Right lobe of liver (tissue), 6 donors: ENCODE measurements at regions not wholly inside any gene's neighbourhood (a gene's known extent, or its start where the extent isn't known, plus 50 kb on each side); places are given as distances from the start of the nearest gene placed in this dataset.

ENCODE experiments used
- ATAC-seq, 4 donors: fragments of 200-7000 bp; cut with Tn5 transposase; one replicate each; pipeline ENCODE4 v1.9.1; 2020; ENCODE audit warnings: mild to moderate bottlenecking in 4 of 4, moderate library complexity in 4 of 4
- DNase-seq, 3 donors: peaks; one replicate each; pipeline ENCODE4 v3.0.0-alpha.2; 2020
- H3K27ac ChIP-seq, 3 donors: fragments of 200-600 bp; one replicate each; pipeline ENCODE4 v1.8.0; 2022
- H3K27me3 ChIP-seq, 2 donors: fragments of 200-600 bp; one replicate each; pipeline ENCODE4 v1.8.0; 2022
- H3K36me3 ChIP-seq, 4 donors: fragments of 200-600 bp; sonication (generic) in 1 of 4; one replicate each; pipeline versions ENCODE4 v1.5.1 to v1.8.0; 2017 to 2022; ENCODE audit warnings: control low read depth in 1 of 4
- H3K4me1 ChIP-seq, 4 donors: fragments of 200-600 bp; sonication (generic) in 1 of 4; one replicate each; pipeline versions ENCODE4 v1.5.1 to v1.8.0; 2017 to 2022; ENCODE audit warnings: control low read depth in 1 of 4
- H3K4me3 ChIP-seq, 3 donors: fragments of 200-600 bp; one replicate each; pipeline ENCODE4 v1.8.0; 2022
- H3K9me3 ChIP-seq, 4 donors: fragments of 200-600 bp; sonication (generic) in 1 of 4; one replicate each; pipeline versions ENCODE4 v1.5.1 to v1.8.0; 2017 to 2022; ENCODE audit warnings: control low read depth in 1 of 4
- POLR2A ChIP-seq: fragments of 450-650 bp; IDR thresholded peaks from one replicate; pipeline ENCODE4 v1.6.1; 2017; ENCODE audit warnings: antibody characterized with exemption, mild to moderate bottlenecking
- WGBS: methylation state at CpG from one replicate; pipeline ENCODE4 v1.1.6; 2018; ENCODE audit warnings: low coverage, low lambda C conversion rate; ENCODE audit not compliant: insufficient coverage; ENCODE audit errors: missing lambda C conversion rate; 5-methylcytosine and 5-hydroxymethylcytosine counted together
- intact Hi-C, 2 donors: fragments of 100-400 bp; cut with DNase I; formaldehyde crosslinking; loops; one replicate each; pipeline versions ENCODE4 v1.11.2 to v1.14.1; 2022
- TF ChIP-seq, protein P1 (sequence below), 4 donors: fragments of 200-600 bp in 3 of 4; fragments of 450-650 bp in 1 of 4; IDR thresholded peaks; one replicate each; pipeline versions ENCODE4 v1.5.1 to v1.8.0; 2016 to 2022; ENCODE audit warnings: antibody characterized with exemption in 4 of 4, mild to moderate bottlenecking in 2 of 4
- donor health status: DM: no; HTN: yes; CAD: no.
- donor health status: DM: no; HTN: no; CAD: no.
- donor health status: DM: no; HTN: no; CAD: no.
- donor health status: DM: no; HTN: yes; CAD: no.
- donor health status: DM: no; HTN: yes; CAD: no.

DNA sequence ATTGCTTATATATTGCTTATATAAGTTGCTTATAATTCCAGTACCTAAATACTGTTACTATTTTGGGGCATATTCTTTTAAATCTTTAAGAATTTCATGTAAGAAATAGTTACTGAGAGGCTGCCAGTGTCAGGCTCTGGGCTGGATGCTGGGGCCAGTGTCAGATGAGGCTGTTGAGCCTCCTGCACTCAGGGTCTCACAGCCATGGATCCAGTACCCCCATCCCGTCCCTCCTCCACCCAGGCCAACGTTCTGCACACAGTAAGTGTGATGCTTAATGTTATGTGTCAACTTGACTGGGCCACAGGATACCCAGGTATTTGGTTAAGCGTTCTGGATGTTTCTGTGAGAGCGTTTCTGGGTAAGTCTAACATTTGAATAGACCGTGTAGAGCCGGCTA lies 119.5 kb upstream of the PMEPA1 start:
- DNase-seq (no peak), ATAC-seq (no peak)
- no peaks in the 10 kb centered on the region for H3K27me3 ChIP-seq
- no peaks in the 10 kb centered on the region for H3K36me3 ChIP-seq
- no peak overlapping the region for H3K4me3 ChIP-seq
- no peaks in the 10 kb centered on the region for H3K4me1 ChIP-seq
- no peak overlapping the region for H3K27ac ChIP-seq
- TF ChIP-seq, protein P1, sequence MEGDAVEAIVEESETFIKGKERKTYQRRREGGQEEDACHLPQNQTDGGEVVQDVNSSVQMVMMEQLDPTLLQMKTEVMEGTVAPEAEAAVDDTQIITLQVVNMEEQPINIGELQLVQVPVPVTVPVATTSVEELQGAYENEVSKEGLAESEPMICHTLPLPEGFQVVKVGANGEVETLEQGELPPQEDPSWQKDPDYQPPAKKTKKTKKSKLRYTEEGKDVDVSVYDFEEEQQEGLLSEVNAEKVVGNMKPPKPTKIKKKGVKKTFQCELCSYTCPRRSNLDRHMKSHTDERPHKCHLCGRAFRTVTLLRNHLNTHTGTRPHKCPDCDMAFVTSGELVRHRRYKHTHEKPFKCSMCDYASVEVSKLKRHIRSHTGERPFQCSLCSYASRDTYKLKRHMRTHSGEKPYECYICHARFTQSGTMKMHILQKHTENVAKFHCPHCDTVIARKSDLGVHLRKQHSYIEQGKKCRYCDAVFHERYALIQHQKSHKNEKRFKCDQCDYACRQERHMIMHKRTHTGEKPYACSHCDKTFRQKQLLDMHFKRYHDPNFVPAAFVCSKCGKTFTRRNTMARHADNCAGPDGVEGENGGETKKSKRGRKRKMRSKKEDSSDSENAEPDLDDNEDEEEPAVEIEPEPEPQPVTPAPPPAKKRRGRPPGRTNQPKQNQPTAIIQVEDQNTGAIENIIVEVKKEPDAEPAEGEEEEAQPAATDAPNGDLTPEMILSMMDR (IDR thresholded peaks at IDR 0.05) = no peak
- TF ChIP-seq POLR2A = no peak
- intact Hi-C loops = no loop called here
- no peaks in the 10 kb centered on the region for H3K9me3 ChIP-seq
- 54% methylated on average over 5 of the region's 6 CpGs for WGBS

GRCh38 chr20:57828696-57829095 lies 118.9 kb upstream of the PMEPA1 start:
- H3K27ac ChIP-seq = no peak overlapping the region
- H3K4me3 ChIP-seq = no peak overlapping the region
- no peaks in the 10 kb centered on the region for H3K27me3 ChIP-seq
- no peaks in the 10 kb centered on the region for H3K9me3 ChIP-seq
- no peaks in the 10 kb centered on the region for H3K4me1 ChIP-seq
- DNase-seq (peak in 1 of 3 donors; percentile 28), ATAC-seq (no peak)
- intact Hi-C loops = no loop called here
- H3K36me3 ChIP-seq = no peaks in the 10 kb centered on the region
- TF ChIP-seq, protein P1 (IDR thresholded peaks at IDR 0.05) = no peak
- TF ChIP-seq POLR2A = no peak
- WGBS = 20% methylated on average over 1 of the region's 10 CpGs

- intact Hi-C loops = no loop called here
Observed at GRCh38 chr20:57826666-57827287, 117.0 kb upstream of the PMEPA1 start.

GRCh38 chr20:57824909-57825308 lies 115.1 kb upstream of the PMEPA1 start:
- H3K4me3 ChIP-seq = no peak overlapping the region
- H3K27me3 ChIP-seq = no peaks in the 10 kb centered on the region
- DNase-seq = no peak
- 73% methylated on average over 4 of the region's 6 CpGs for WGBS
- no peak overlapping the region for H3K27ac ChIP-seq
- H3K36me3 ChIP-seq = no peaks in the 10 kb centered on the region
- no peaks in the 10 kb centered on the region for H3K9me3 ChIP-seq
- no peaks in the 10 kb centered on the region for H3K4me1 ChIP-seq
- intact Hi-C loops = no loop called here
- TF ChIP-seq POLR2A = no peak
- TF ChIP-seq, protein P1 (IDR thresholded peaks at IDR 0.05) = no peak
- no peak for ATAC-seq

More at GRCh38 chr20:57826666-57827287, 117.0 kb upstream of the PMEPA1 start:
- TF ChIP-seq, protein P1 (IDR thresholded peaks at IDR 0.05) = no peak
- TF ChIP-seq POLR2A = no peak
- WGBS = 56% methylated on average over 8 of the region's 12 CpGs
- Histone ChIP-seq H3K36me3 (no peaks in the 10 kb centered on the region), H3K4me1 (no peaks in the 10 kb centered on the region), H3K4me3 (no peak overlapping the region), H3K27me3 (no peaks in the 10 kb centered on the region), H3K27ac (no peak overlapping the region), H3K9me3 (no peaks in the 10 kb centered on the region)
- ATAC-seq = no peak
- no peak for DNase-seq
